NCI-H128 (cell line): ENCODE measurements at regions not wholly inside any gene's neighbourhood (a gene's known extent, or its start where the extent isn't known, plus 50 kb on each side); places are given as distances from the start of the nearest gene placed in this dataset.

Experiments
- DNase-seq: peaks from one replicate; lab custom pipeline; 2025; ENCODE audit not compliant: unreplicated experiment; lab: John Stamatoyannopoulos, UW

DNA sequence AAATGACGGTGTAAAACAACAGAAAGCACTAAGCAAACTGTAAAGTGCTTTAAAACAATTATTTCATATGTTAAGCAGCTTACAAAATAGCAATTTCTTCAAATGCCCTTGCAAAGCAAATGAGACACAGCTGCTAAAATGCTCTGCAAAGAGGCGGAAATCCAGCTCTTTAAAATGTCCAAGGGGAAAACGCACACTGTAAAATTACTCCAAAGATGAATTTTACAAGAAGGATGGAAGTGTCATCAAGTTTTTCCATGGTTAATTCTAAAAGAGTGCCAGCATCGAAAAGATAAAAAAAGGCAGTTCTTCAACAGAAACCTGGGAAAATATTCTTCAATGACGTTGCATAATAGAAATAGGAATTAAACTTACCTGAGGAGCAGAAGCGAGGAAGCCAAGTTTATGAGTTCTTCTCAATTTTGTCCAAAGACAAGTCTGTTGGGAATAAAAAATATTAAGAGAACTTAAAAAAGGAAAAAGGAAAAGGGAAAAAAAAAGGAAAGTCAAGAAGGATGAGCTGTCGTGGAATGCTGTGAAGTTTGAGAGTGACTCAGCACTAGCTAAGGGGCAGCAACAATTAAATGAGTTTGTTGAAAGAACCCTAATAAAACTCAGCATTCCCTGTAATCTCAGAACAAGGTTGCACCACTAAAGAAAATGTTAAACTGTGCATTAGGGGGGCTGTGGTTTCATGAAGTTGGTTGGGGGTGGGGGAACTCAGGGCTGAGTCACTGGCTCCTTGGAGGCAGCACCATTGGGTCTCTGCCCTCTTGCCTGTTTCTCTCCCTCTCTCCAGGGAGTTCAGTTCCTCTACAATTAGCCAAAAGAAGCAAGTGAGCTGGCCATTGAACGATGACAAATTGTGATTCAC, 64.2 kb upstream of the BLID start:
- DNase-seq: no peak

DNA sequence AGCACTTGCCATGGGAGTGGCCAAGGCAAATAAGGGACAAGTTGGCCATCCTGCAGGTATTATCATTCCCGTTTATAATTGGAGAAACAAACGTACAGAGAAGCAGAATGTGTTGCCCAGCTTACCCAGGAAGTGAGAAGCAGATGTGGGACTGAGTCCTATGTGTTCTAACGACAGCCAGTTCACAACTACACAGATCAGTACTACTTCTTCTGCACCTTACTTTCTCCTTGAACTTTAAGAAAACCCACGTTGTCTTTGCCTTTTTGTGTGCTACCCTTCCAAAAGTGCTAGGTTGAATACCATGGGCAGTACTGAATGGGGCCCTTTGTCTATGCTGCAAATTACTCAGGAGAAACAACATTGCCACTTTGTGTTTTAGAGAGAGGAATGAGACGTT, 62.8 kb upstream of the BLID start:
- DNase-seq: no peak

DNA sequence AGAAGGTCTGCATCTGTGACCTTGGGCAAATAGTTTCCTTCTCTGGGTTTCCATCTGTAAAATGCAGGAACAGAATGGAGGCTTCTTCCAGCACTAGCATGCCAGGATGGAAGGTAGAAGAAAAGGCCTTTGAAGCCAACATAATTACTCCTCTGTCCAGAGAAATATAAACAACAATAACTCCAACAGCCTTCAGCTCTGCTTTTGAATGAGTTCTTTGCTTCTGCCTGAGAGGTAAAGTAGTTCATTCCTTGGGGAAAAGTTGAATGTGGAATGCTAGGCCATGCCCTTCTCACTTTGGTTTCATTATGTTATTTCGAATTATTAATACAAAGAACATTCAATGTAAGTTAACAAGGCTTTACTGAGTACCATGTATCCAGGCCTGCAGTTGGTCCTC, 61.2 kb upstream of the BLID start:
- DNase-seq: no peak

- DNase-seq: no peak
These were observed 60.6 kb upstream of the BLID start for GRCh38 chr11:122176651-122177050.

GRCh38 chr11:122175306-122175705, 59.3 kb upstream of the BLID start:
- DNase-seq: no peak

GRCh38 chr11:122173587-122173986, 57.6 kb upstream of the BLID start:
- no peak for DNase-seq

DNA sequence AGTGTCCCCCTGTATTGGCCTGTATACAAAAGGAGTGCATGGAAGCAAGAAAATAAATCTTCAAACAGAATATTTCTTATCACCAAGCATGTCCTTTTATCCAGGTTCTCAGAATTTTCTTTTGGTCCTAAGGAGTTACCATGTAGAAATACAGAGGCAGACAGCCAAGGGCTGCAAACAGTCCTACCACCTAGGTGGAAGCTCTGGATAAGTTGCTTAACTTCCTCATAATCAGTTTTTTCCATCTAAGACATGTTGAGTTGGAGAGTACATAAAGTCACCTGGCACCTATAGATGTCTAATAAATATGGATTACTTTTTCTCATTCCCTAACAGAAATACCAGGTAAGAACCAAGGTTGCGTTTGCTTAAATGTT, 57.0 kb upstream of the BLID start:
- DNase-seq: no peak

- DNase-seq: no peak
These were observed 56.5 kb upstream of the BLID start for GRCh38 chr11:122172352-122173073.

DNA sequence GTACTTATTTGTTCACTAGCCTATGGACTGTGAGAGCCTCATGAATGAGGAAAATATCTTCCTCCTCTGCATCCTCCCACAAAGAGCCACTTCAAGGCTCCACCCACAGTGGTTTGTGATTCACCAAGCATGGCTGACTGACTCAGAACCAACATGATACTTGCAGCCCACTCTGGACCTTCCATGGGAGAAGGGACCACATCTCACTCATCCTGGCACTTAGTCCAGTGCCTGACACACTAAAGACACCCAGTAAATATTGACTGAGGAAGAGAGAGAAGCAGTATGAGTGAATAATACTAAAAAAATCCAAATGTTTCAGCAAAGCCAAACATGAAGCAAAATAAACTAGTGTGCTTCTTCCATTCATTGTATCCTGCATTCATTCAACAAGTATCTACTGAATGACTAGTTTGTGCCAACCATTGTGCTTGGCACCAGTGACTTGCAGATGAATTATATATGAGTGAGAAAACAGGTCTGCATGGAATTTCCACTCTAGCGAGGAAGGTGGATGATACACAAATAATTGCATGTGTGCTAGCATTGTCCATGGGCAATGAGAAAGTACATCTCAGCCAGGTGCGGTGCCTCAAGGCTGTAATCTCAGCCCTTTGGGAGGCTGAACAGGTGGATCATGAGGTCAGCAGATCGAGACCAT, 54.9 kb upstream of the BLID start:
- no peak for DNase-seq

DNA sequence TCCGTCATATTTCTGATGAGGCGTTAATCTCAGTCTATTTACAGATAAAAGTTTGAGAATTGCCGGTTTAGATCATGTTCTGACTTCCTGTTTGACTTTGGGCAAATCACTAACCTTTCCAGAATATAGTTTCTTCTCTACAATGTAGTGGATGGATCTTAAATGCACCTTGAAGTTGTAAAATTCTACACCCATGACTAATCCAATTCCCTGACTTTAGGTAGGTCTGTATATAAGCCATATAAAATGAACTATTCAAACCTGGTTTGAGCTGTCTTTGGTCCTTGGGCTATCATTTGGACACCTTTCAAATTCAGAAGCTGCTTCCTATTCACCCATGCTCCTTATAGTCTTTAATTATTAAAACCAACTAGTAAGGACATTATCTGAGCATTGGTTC, 52.2 kb upstream of the BLID start:
- DNase-seq: no peak

GRCh38 chr11:122167100-122167499, 51.1 kb upstream of the BLID start:
- no peak for DNase-seq

DNA sequence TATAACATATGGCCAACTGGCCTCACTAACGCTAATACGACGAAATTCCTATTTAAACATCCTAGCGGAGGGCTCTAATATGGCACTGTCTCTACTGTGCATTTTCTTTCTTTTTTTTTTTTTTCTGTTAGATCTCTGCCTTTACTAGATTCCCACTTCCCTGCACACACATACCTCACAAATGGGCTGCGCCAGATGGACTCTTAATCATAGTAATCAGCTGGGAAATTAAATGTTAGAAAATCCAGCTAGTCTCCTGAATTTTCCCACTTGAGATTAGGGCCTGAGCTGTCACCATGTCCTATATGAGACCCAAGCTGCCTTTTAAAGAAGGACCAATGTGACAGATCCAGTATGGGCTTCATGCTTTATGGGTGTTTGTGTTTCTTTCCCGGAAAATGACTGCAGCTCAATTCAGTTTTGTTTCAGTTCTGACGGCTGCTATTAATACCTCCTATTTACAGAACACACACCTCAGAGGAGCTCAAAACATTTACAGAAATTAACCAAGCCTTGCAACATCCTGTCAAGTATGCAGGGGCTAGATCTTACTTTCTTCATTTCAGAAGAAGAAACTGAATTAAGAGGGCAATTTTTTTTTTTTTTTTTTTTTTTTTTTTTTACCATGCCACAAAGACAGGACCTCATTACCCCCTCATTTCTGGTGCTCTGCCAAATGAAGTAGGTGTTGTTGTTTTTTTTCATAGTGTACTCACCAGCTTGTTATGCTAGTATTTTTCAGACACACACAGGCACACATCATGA, 49.8 kb upstream of the BLID start:
- DNase-seq: no peak
